Hepatocyte (in vitro differentiated cells): ENCODE measurements at regions not wholly inside any gene's neighbourhood (a gene's known extent, or its start where the extent isn't known, plus 50 kb on each side); places are given as distances from the start of the nearest gene placed in this dataset.

Experiments
- DNase-seq: peaks from one replicate; pipeline ENCODE4 v3.0.0-alpha.2; 2016; ENCODE audit warnings: low spot score
- H2AFZ ChIP-seq: fragments of 200-600 bp; sonication (generic); 2 replicates; pipeline ENCODE4 v1.6.0; 2016; ENCODE audit warnings: antibody characterized with exemption, mild to moderate bottlenecking
- H3K27ac ChIP-seq: fragments of 200-600 bp; sonication (generic); 2 replicates; pipeline ENCODE4 v1.5.1; 2016; ENCODE audit warnings: mild to moderate bottlenecking
- H3K27me3 ChIP-seq: fragments of 200-600 bp; sonication (generic); 2 replicates; pipeline ENCODE4 v1.6.1; 2016
- H3K36me3 ChIP-seq: fragments of 200-600 bp; sonication (generic); replicated peaks from 2 replicates; pipeline ENCODE4 v1.5.1; 2016; ENCODE audit warnings: low read depth; ENCODE audit not compliant: insufficient read depth
- H3K4me1 ChIP-seq: fragments of 200-600 bp; sonication (generic); 2 replicates; pipeline ENCODE4 v1.5.1; 2016; ENCODE audit warnings: mild to moderate bottlenecking, moderate library complexity; ENCODE audit not compliant: insufficient read depth
- H3K4me2 ChIP-seq: fragments of 200-600 bp; sonication (generic); 2 replicates; pipeline ENCODE4 v1.6.0; 2016
- H3K4me3 ChIP-seq: fragments of 200-600 bp; sonication (generic); 2 replicates; pipeline ENCODE4 v1.5.1; 2016; ENCODE audit warnings: mild to moderate bottlenecking
- H3K79me2 ChIP-seq: fragments of 200-600 bp; sonication (generic); 2 replicates; pipeline ENCODE4 v1.6.0; 2017; ENCODE audit warnings: mild to moderate bottlenecking
- H3K9me2 ChIP-seq: fragments of 200-600 bp; sonication (generic); replicated peaks from 2 replicates; pipeline ENCODE4 v1.6.0; 2017; ENCODE audit warnings: mild to moderate bottlenecking; ENCODE audit not compliant: insufficient read depth
- H3K9me3 ChIP-seq: fragments of 200-600 bp; sonication (generic); 2 replicates; pipeline ENCODE4 v1.5.1; 2016; ENCODE audit warnings: low read depth, mild to moderate bottlenecking
- H4K20me1 ChIP-seq: fragments of 200-600 bp; sonication (generic); 2 replicates; pipeline ENCODE4 v1.6.0; 2016; ENCODE audit warnings: mild to moderate bottlenecking; ENCODE audit not compliant: insufficient read depth, poor library complexity, severe bottlenecking
- CTCF ChIP-seq: fragments of 200-600 bp; sonication (generic); IDR thresholded peaks from 2 replicates; pipeline ENCODE4 v1.5.1; 2016; ENCODE audit warnings: antibody characterized with exemption, mild to moderate bottlenecking; ENCODE audit not compliant: poor library complexity
- EZH2 ChIP-seq: fragments of 200-600 bp; sonication (generic); IDR thresholded peaks from 2 replicates; pipeline ENCODE4 v1.6.1; 2016; ENCODE audit warnings: antibody characterized with exemption, mild to moderate bottlenecking, borderline replicate concordance
- EZH2phosphoT487 ChIP-seq: fragments of 200-600 bp; sonication (generic); IDR thresholded peaks from one replicate; pipeline ENCODE4 v1.6.1; 2018; ENCODE audit warnings: antibody characterized with exemption, mild to moderate bottlenecking, low read depth, moderate library complexity; ENCODE audit not compliant: unreplicated experiment, severe bottlenecking
- WGBS: methylation state at CpG from one replicate; pipeline ENCODE4 v1.1.6; 2016; ENCODE audit warnings: low lambda C conversion rate; ENCODE audit errors: missing lambda C conversion rate; 5-methylcytosine and 5-hydroxymethylcytosine counted together

- Histone ChIP-seq H3K9me2 (no peaks in the 10 kb centered on the region), H3K4me2 (no peak overlapping the region), H3K27ac (no peak overlapping the region), H2AFZ (no peak overlapping the region), H3K36me3 (peaks cover 5% of the 10 kb centered on the region), H3K79me2 (no peaks in the 10 kb centered on the region), H3K4me3 (no peak overlapping the region), H4K20me1 (no peaks in the 10 kb centered on the region), H3K9me3 (no peaks in the 10 kb centered on the region), H3K27me3 (no peaks in the 10 kb centered on the region), H3K4me1 (peaks cover 11% of the 10 kb centered on the region)
- WGBS: 67% methylated on average over 2 of the region's 2 CpGs
- TF ChIP-seq EZH2 (no peak), EZH2phosphoT487 (no peak), CTCF (no peak)
- DNase-seq: no peak
Measured at GRCh38 chr14:44446965-44447364, 60.1 kb downstream of the FSCB start.

GRCh38 chr14:44444454-44444853, 62.6 kb downstream of the FSCB start:
- no peak overlapping the region for H3K27ac ChIP-seq
- H3K79me2 ChIP-seq: no peaks in the 10 kb centered on the region
- no peak overlapping the region for H3K4me3 ChIP-seq
- WGBS: 100% methylated on average over 1 of the region's 1 CpG
- peaks cover 7% of the 10 kb centered on the region for H3K4me1 ChIP-seq
- no peak overlapping the region for H3K4me2 ChIP-seq
- TF ChIP-seq EZH2phosphoT487 (no peak), EZH2 (no peak), CTCF (no peak)
- no peak for DNase-seq
- H3K36me3 ChIP-seq: no peaks in the 10 kb centered on the region
- no peaks in the 10 kb centered on the region for H3K27me3 ChIP-seq
- no peaks in the 10 kb centered on the region for H3K9me3 ChIP-seq
- no peaks in the 10 kb centered on the region for H3K9me2 ChIP-seq
- no peak overlapping the region for H2AFZ ChIP-seq
- no peaks in the 10 kb centered on the region for H4K20me1 ChIP-seq

DNA sequence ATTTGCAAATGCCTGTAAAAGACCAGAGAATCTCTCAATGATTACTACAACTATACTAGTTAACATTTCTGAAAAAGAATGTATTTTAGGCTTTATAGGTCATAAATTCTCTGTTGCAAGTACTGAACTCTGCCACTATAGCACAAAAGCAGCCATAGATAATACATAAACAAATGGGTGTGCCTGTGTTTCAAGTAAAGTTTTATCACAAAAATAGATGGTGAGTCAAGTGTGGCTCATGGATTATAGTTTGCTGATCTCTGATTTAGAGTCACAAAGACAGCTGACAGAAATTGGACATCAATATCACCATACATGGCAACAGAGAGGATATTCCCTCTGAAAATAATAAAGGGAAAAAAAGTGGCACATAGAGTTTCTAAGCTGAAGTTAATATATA, 68.1 kb downstream of the FSCB start:
- Histone ChIP-seq H3K4me2 (no peak overlapping the region), H3K4me1 (no peaks in the 10 kb centered on the region), H3K27ac (peak overlapping the region; percentile 18), H3K79me2 (no peaks in the 10 kb centered on the region), H4K20me1 (no peaks in the 10 kb centered on the region), H3K36me3 (no peaks in the 10 kb centered on the region), H3K9me2 (no peaks in the 10 kb centered on the region), H3K4me3 (no peak overlapping the region), H3K9me3 (no peaks in the 10 kb centered on the region), H2AFZ (no peak overlapping the region), H3K27me3 (no peaks in the 10 kb centered on the region)
- no peak for TF ChIP-seq EZH2phosphoT487
- no peak for TF ChIP-seq CTCF
- TF ChIP-seq EZH2: no peak
- DNase-seq: no peak

DNA sequence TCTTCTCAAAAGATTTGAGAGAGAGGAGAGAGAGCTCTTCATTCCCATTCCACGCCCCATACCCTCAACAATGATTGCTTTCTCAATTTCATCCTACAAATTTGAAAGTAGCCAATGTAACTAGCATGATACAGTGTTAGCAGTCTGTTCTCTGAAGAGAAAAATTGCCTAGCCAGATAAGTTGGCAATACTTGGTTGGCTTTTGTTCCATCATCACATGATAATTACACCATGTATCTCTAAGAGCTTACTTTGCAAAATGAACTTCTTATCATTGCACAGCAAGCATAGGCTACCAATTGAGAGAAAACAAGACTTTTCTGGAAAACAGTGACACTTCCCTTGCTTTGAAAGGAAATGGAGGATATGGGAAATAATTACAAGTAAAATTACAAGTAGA, 68.9 kb downstream of the FSCB start:
- no peaks in the 10 kb centered on the region for H3K79me2 ChIP-seq
- no peaks in the 10 kb centered on the region for H4K20me1 ChIP-seq
- H3K9me3 ChIP-seq: no peaks in the 10 kb centered on the region
- no peak overlapping the region for H3K4me3 ChIP-seq
- H2AFZ ChIP-seq: peak overlapping the region; percentile 4
- peaks cover 4% of the 10 kb centered on the region for H3K4me1 ChIP-seq
- WGBS: 83% methylated on average over 1 of the region's 1 CpG
- no peaks in the 10 kb centered on the region for H3K27me3 ChIP-seq
- H3K9me2 ChIP-seq: no peaks in the 10 kb centered on the region
- H3K36me3 ChIP-seq: no peaks in the 10 kb centered on the region
- H3K27ac ChIP-seq: peak overlapping the region; percentile 18
- no peak overlapping the region for H3K4me2 ChIP-seq
- TF ChIP-seq EZH2phosphoT487 (no peak), CTCF (no peak), EZH2 (no peak)
- DNase-seq: no peak
